Astrocyte (in vitro differentiated cells and primary cell): ENCODE measurements at regions not wholly inside any gene's neighbourhood (a gene's known extent, or its start where the extent isn't known, plus 50 kb on each side); places are given as distances from the start of the nearest gene placed in this dataset.

Source experiments
- CTCF ChIP-seq: IDR thresholded peaks from 2 replicates; pipeline ENCODE4 v1.5.1; 2011; ENCODE audit warnings: low read depth, mild to moderate bottlenecking, inconsistent platforms, low read length, moderate library complexity; ENCODE audit not compliant: insufficient read depth
- EZH2 ChIP-seq: IDR thresholded peaks from 2 replicates; pipeline ENCODE4 v1.6.1; 2012; ENCODE audit warnings: mild to moderate bottlenecking, low read length, inconsistent platforms; ENCODE audit not compliant: insufficient read depth

- no peak for TF ChIP-seq CTCF
- TF ChIP-seq EZH2 = no peak
Measured at GRCh38 chr5:13640270-13640669, 304.2 kb downstream of the DNAH5 start.
